Activated naive CD4-positive, alpha-beta T cell (primary cell): ENCODE measurements at regions not wholly inside any gene's neighbourhood (a gene's known extent, or its start where the extent isn't known, plus 50 kb on each side); places are given as distances from the start of the nearest gene placed in this dataset.

Source experiments
- DNase-seq, 4 experiments: peaks; one replicate each; lab custom pipeline; 2025; lab: John Stamatoyannopoulos, UW

GRCh38 chr3:159127021-159127392 lies 325.2 kb downstream of the MFSD1 start:
- no peak for DNase-seq

GRCh38 chr3:159128628-159129027 lies 326.8 kb downstream of the MFSD1 start:
- DNase-seq = no peak

DNA sequence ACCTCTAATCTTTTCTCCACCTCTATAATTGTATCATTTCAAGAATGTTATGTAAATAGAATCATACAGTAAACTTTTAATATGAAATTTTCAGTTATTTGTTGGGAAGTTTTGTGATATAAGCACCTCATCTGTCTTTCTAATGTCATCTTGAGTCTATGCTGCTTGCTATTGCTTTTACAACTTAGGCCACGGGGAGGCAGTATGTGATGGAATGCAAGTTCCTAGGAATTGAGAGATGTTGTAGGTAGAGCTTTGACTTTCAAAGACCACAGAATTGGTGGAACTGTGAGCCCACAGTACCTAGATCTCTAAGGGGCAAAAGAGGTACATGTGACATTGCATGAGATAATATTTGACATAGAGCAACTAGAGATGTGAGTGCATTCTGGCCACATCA lies 328.3 kb downstream of the MFSD1 start:
- DNase-seq = no peak

DNA sequence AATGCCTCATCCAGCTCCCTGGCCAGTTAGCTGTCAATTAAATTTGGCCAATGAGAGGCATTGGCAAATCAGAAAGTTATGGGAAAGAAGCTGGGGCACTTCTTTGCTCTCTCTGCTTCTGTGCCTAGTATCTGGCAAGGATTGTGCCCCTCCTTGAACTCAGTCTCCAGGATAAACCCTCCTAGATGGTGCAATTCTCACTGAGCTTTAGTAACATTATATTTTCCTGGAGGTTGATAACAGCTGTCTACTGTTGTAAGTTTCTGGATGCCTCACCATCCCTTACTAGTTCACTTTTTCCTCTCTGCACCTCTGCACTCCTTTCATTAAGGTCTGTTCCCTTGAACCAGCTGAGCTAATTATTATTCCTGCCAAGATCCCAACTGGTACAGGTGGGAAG lies 329.5 kb downstream of the MFSD1 start:
- DNase-seq = no peak

DNA sequence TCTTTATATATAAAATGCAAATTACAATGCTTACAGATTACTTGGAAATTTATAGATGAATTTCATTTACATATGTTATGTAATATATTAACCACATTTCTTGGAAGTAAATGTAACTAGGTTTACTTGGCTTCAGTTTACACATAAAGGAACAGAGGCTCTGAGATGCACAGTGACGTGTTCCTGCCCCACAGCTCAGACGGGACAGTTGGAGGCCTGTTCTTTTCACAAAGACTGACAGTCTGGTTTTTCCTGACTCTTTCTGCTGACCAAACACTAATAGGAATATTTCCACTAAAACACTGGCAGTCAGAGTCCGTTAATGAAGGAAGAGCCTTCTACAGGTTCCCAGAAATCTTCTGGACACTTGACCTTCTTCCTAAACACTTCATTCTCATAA lies 336.1 kb downstream of the MFSD1 start:
- DNase-seq = no peak

- no peak for DNase-seq
Observed at GRCh38 chr3:159139326-159139725, 337.5 kb downstream of the MFSD1 start.

GRCh38 chr3:159144472-159144871 lies 342.6 kb downstream of the MFSD1 start:
- no peak for DNase-seq

- no peak for DNase-seq
Observed at GRCh38 chr3:159144891-159145290, 343.0 kb downstream of the MFSD1 start.

DNA sequence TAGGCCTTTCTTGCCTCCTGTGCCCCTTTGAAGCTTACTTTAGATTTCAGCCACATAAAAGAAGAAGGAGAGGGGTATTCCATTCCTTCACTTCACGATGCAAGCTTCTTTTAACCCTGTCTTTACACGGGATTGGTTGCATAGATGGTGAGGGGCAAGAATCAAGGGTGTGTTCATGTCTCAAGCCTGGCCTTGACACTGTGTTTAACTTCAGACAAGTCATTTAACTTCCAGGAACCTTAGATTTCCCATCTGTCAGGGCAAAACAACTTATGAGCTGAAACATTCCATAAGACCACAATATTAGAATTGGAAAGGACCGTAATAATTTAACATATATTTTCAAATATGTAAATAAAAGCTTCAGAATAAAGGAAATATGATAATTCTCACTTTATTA lies 344.5 kb downstream of the MFSD1 start:
- DNase-seq = no peak

GRCh38 chr3:159146856-159147435 lies 345.1 kb downstream of the MFSD1 start:
- no peak for DNase-seq

GRCh38 chr3:159147813-159148212 lies 346.0 kb downstream of the MFSD1 start:
- no peak for DNase-seq

- DNase-seq = no peak
Observed at GRCh38 chr3:159148466-159148865, 346.6 kb downstream of the MFSD1 start.

DNA sequence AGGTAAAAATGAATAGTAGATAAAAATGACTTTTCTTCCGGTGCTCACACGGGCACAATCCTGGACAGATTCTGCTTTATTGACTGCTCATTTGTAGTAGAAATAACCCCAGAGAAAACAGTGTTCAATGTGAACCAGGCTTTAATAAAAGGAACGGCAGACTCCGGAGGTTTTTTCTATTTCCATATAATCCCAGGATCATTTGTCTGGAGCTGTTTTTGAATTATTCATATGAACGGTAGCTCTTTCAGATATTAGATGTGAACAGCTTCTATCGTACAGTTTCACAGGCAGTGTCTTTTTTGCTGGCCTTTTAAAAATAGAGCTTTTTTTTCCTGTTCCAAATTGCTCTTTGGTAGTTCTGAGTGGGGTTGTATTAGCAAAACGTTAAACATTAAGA lies 347.3 kb downstream of the MFSD1 start:
- DNase-seq = no peak

DNA sequence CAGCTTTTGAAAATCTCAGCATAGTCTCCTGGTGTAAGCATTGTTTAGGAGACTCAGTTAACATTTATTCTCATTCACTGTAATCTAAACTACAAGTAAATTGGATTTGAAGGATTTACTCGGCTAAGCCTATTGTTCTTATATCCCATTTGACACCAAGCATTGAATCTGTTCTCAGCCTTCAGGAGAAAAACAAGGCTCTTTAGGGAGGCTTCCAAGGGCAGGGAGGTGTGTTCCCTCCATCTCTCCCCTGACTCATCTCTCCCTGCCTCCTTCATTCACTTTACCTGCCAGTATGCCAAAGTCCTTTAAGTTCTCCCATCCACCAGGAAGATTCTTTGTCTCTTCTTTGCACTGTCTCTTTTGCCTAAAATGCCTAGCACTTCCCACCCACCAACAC lies 347.8 kb downstream of the MFSD1 start:
- DNase-seq = no peak

- DNase-seq = no peak
Observed at GRCh38 chr3:159150180-159150579, 348.3 kb downstream of the MFSD1 start.

DNA sequence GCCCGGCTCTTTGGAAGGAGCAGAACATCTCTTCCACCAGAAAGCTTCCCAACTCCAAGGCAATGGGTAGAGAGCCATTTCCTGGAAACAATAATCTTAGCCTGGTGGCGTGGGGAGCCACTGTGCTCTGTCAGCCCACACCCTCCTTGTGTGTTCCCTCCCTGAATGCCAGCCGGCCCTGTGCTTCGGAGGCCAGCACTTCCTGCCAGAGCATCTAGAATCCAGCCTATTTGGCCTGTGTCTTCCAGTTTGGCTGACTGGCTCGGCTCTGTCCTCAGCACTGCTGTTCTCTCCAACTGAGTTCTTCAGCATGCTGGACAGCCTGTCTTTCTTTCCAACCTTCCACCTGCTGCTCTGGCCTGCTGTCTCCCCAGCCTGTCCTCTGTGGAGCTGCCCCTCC lies 349.3 kb downstream of the MFSD1 start:
- no peak for DNase-seq

DNA sequence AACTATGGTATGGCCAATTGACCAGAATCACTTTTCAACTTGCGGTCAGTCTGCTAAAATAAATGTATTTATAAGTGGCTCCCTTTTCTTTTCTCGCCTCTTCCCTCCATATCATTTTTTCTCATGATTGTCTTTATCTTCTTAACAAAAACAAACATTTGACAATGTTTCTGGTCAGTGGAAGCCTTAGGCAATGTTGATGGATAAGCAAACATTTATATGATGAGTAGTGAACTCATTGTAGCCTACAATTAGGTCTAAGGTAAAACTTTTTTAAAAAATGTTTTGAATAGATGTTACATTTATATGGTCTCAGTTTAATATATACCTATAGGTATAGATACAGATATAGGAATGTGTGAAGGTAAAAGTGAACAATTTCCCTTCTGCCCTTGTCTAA lies 355.4 kb downstream of the MFSD1 start:
- DNase-seq = no peak

GRCh38 chr3:159158213-159158612 lies 356.4 kb downstream of the MFSD1 start:
- DNase-seq = no peak

- no peak for DNase-seq
Observed at GRCh38 chr3:159158801-159159200, 356.9 kb downstream of the MFSD1 start.

DNA sequence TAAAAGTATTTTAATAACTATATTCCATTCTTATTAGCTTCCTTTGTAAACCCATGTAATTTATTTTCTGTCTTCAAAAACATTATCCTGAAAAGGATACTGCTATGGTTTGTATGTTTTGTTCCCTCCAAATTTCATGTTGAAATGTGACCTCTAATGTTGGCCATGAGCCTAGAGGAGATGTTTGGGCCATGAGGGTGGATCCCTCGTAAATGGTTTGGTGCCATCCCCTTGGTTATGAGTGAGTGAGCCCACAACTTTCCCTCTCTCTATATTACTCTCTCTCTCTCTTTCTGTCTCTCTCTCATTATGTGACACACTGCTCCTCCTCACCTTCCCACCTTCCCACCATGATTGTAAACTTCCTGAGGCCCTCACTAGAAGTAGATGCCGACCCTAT lies 357.7 kb downstream of the MFSD1 start:
- DNase-seq = no peak

DNA sequence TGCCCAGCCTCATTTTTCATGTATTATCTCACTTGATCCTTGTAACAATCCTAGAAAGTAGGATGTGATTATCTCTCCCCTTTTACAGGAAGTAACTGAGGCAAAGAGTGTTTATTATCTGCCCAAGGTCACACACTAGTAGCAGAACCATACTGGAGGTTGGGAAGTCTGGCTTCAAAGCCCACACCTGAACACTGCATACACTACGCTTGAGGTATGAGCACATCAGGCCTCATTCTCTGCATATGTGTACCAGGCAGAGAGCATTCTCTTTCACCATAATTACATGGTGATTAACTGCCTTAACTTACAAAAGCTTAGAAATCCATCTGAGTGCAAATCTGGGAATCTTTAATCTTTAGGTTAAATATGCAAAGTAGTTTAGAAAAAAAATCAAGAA lies 361.8 kb downstream of the MFSD1 start:
- no peak for DNase-seq

DNA sequence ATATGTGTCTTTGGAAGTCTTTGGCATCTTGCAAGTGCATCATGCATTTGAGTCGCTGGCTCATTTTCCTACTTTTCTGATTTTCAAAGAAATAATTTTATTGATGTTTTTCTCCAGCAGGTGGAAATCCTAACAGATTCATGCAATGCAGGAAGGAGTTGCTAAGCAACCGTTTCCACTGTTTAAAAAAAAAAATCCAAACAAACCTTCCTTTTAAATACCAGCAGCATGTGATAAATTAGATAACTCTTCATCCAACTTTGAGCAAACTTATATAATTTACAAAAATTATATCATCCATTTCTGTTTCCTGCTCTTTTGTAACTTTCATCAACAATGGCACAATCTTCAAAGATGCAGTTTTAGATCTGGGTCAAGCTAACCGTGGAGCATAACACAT lies 364.1 kb downstream of the MFSD1 start:
- no peak for DNase-seq

GRCh38 chr3:159166899-159167586 lies 365.2 kb downstream of the MFSD1 start:
- DNase-seq = no peak

GRCh38 chr3:159168788-159169187 lies 366.9 kb downstream of the MFSD1 start:
- no peak for DNase-seq
